T47D (cell line): ENCODE measurements at regions not wholly inside any gene's neighbourhood (a gene's known extent, or its start where the extent isn't known, plus 50 kb on each side); places are given as distances from the start of the nearest gene placed in this dataset.
A peak's percentile ranks its signal among the peaks of the same experiment; 100 is the strongest.

Experiments used
- DNase-seq, 2 experiments: peaks; one replicate each; pipeline versions ENCODE4 v3.0.0 to v3.0.0-alpha.2; 2011 to 2012; ENCODE audit warnings: low read depth in 1 of 2, low spot score in 1 of 2
- JUND ChIP-seq: IDR thresholded peaks from 2 replicates; pipeline ENCODE4 v1.6.1; 2012; ENCODE audit warnings: low read depth
- in situ Hi-C: cut with HindIII; loops from 2 replicates; pipeline ENCODE4 v1.10.0; 2016; ENCODE audit warnings: low sequenced_read_pairs, low pct_unique_long_range_greater_than_20kb

DNA sequence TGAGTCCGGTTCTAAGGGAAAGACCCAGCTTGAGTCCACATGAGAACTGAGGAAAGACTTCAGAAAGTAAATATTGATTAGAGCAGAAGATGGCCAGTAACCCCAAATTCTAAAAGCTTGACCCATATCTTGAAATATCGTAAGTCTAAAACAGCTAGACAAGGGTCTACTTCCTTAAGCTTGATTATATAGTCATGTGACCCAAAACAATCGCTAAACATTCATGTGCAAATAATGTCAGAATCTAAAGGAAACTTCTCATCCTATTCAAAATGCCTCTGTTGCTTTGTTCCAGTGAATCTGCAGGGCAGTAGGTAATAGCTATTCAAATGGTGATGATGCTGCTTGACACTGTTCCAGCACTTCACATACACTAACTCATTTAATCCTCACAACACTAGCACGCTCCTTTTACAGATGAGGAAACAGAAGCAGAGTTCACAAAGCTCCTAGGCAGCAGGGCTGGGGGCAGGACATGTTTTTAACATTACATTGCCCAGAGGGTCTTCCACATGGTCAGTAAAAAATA is 52.6 kb downstream of the TCF20 start:
- in situ Hi-C loops: no loop called here
- no peak for DNase-seq
- TF ChIP-seq JUND: no peak

GRCh38 chr22:42217019-42217751 is 53.3 kb downstream of the TCF20 start:
- in situ Hi-C loops: no loop called here
- DNase-seq: no peak
- TF ChIP-seq JUND: no peak

DNA sequence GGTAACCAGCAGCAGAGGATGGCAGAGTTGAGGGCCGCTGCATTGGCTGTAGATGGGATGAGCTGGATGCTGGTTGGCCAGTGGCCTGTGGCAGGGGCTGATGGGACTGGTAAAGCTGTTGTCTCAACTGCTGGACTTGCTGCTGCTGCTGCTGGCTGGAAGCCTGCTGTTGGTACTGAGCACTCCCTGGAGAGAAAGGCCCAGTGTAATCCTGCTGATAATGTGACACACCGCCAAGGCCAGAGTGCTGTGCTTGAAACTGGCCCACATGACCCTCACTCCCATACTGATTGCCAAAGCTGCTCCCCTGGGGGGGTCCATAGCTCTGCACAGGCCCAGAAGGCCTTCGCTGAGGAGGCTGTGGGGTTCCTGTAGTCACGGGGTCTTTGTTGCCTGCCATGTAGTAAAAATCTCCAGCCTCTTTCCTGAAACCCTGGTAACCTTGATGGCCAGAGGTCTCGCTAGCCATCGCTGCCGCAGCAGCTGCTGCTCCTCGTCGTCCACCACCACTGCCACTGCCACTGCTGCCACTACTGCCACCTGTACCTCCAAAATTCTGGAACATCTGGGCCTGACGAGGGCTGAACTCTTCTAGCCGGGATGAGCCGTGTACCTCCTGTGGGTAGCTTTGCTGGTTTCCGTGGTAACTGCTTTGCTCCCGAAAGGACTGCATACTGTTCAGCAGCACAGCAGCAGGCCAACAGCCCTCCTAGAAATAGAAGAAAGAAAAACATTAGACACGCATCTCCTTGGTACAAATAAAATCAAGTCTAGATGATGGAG is 55.6 kb downstream of the TCF20 start:
- no peak for DNase-seq
- in situ Hi-C loops: no loop called here
- TF ChIP-seq JUND: no peak

- DNase-seq: no peak
- in situ Hi-C loops: no loop called here
- TF ChIP-seq JUND: no peak
Observed at GRCh38 chr22:42208362-42208761, 62.1 kb downstream of the TCF20 start.

DNA sequence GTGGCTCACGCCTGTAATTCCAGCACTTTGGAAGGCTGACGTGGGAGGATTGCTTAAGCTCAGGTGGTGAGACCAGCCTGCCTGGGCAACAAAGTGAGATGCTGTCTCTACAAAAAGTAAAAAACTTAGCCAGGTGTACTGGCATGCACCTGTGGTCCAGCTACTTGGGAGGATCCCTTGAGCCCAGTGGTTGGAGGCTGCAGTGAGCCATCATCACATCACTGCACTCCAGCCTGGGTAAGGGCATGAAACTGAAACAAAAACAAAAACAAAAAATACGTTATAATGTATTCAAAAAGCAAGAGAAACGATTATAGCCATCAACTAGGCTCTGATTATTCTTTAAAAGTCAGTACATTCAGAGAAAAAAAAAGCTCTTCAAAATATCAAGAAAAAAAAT is 62.5 kb downstream of the TCF20 start:
- DNase-seq: no peak
- in situ Hi-C loops: no loop called here
- TF ChIP-seq JUND: no peak

DNA sequence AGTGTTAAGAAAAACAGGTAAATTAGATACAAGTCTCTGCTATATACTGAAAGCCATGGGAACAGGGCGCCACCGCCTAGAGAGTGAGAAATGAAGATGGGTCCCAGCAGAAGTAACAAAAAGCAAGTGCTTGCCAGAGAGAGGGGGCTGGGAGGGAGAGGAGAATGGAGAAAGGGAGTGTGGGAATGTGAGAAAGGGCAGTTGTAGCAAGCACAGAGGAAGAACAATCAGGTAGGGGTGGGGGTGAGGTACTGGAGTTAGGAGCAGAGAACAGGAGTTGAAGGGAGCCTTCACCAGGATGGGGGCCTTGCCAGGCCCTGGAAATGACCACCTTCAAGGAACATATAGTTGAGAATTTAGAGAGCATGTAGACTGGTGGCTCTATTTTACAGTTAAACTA is 66.8 kb downstream of the TCF20 start:
- TF ChIP-seq JUND: no peak
- no peak for DNase-seq
- in situ Hi-C loops: no loop called here

DNA sequence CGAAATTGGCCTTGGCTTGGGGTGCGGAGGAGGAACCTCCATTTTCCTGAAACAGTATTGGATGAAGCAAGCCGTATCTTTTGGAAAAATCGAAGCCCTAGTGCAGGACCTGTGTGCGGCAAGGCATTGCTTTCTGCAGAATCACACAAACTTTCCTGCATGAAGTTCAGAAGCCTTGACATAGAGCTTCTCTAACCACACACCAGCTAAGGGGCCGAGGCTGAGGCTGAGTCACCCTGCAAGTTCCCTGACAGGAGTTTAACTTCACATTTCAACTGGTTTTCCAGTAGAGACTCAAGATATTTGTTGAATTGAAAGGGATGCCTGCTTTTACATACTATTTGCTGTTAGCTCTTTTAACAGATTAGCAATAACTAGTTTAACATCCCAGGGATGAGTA is 67.8 kb downstream of the TCF20 start:
- DNase-seq: no peak
- in situ Hi-C loops: no loop called here
- no peak for TF ChIP-seq JUND

- no peak for DNase-seq
- TF ChIP-seq JUND: no peak
- in situ Hi-C loops: no loop called here
Observed at GRCh38 chr22:42202048-42202447, 68.4 kb downstream of the TCF20 start.

DNA sequence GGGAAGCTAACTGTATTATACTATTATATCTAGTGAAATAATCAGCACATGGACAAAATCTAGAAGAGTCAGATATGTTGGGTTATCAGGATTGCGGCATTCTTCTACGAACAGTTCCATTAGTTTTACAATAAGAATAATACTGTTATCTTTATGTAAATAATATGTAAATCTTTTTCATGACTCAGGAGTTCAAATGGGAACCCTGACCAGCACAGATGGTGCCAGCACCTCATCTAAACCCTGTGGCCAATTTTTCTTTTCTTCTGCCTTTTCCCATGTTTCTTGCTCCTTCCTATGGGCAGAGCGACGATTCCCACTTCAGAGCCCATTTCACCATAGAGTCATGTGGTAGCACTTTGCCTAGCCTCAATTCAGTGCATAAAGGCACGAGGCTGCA is 68.4 kb upstream of the CYP2D6 start:
- in situ Hi-C loops: no loop called here
- TF ChIP-seq JUND: no peak
- no peak for DNase-seq

DNA sequence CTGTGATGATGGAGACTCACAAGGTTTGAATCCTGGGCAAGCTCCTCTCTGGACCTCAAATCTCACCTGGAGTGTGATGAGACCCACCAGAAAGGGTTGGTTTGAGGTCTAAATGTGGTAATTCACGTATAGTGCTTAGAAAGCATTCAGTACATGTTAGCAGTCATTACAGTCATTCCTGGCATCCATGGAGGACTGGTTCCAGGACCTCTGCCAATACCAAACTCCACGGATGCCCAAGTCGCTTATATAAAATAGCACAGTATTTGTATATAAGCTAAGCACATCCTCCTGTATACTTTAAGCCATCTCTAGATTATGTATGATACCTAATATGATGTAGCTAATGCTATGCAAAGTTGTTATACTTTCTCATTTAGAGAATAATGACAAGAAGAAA is 67.6 kb upstream of the CYP2D6 start:
- no peak for TF ChIP-seq JUND
- DNase-seq: no peak
- in situ Hi-C loops: no loop called here

- no peak for TF ChIP-seq JUND
- in situ Hi-C loops: no loop called here
- DNase-seq: no peak
Observed at GRCh38 chr22:42196454-42196853, 65.8 kb upstream of the CYP2D6 start.

DNA sequence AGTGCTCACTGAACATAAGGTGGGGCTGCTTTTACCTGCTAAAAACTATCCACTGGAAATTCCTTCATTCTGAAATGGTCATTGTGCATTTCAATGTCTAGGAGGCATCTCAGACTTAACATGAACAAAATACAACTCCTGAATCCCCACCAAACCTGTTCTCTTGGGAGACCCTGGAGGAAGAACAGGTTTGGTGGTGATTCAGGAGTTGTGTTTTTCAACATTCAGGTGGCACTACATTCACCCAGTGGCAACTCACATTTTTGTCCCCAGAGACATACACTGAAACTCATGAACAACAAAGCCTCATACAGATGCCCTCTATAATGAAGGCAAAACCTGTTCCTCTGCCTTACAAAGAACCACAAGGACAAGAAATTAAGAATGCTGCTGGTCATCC is 64.3 kb upstream of the CYP2D6 start:
- DNase-seq: peak in 1 of 2 experiments; percentile 12
- in situ Hi-C loops: no loop called here
- no peak for TF ChIP-seq JUND

DNA sequence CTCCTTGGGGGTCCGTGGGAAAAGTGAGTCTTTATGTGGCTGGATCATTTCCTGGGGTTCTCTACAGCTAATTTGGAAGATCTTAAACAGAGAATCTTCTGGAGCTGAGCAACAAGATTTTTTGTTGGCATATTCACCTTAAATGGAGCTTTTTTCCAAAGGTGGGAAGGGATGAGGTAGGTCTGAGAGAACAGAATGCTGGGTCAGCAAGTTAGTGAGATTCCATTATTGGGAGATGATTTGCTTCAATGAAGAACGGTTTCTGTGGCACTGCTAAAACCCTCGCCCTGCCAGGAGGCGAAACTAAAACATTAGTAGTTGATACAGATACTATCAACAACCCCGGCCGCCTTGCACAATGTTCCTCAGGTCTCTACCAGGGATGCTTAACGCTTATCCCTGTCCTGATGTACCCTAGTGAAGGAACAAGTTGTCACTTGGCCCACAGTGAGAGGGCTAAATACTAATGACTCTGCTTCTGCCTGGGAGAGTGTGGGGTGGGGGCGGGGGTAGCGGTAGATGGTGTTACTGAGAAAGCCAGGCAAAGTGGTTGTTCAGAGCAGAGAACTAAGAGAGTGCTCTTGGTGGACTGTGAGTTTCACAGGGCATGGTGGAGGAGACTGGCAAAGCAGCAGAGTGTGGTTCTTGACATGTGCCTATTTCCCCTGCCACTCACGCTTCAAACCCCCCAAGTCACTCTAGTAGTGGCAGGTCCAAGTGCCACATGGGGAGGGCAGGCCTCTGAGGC is 63.7 kb upstream of the CYP2D6 start:
- TF ChIP-seq JUND: no peak
- no peak for DNase-seq
- in situ Hi-C loops: no loop called here
